HG03066 (cell line): ENCODE measurements at regions not wholly inside any gene's neighbourhood (a gene's known extent, or its start where the extent isn't known, plus 50 kb on each side); places are given as distances from the start of the nearest gene placed in this dataset.
"Not testable (repeated sequence)": the region's sequence is repeated elsewhere in the genome, so short reads cannot be mapped to it uniquely, and the experiment has no call there.

ENCODE experiments used
- ATAC-seq: cut with Tn5 transposase; IDR thresholded peaks from one replicate; pipeline ENCODE4 v1.9.1; 2021; ENCODE audit warnings: low read depth; ENCODE audit not compliant: unreplicated experiment

GRCh38 chr9:115393976-115394775, 276.2 kb upstream of the TNC start:
- ATAC-seq, result no peak

- ATAC-seq, result no peak
Measured at GRCh38 chr9:115395511-115396021, 277.6 kb upstream of the TNC start.

- ATAC-seq, result no peak
Measured at GRCh38 chr9:115396071-115396529, 278.1 kb upstream of the TNC start.

GRCh38 chr9:115397591-115398312, 279.8 kb upstream of the TNC start:
- ATAC-seq, result no peak

GRCh38 chr9:115398313-115398650, 280.3 kb upstream of the TNC start:
- ATAC-seq, result no peak

- ATAC-seq, result no peak
Measured at GRCh38 chr9:115398996-115399395, 281.0 kb upstream of the TNC start.

GRCh38 chr9:115400796-115401195, 282.8 kb upstream of the TNC start:
- no peak for ATAC-seq

GRCh38 chr9:115401756-115402327, 283.9 kb upstream of the TNC start:
- no peak for ATAC-seq

- ATAC-seq, result no peak
Measured at GRCh38 chr9:115403753-115404152, 285.8 kb upstream of the TNC start.

GRCh38 chr9:115404311-115404710, 286.4 kb upstream of the TNC start:
- ATAC-seq, result no peak

GRCh38 chr9:115411516-115411915, 293.6 kb upstream of the TNC start:
- no peak for ATAC-seq

GRCh38 chr9:115411993-115412452, 294.1 kb upstream of the TNC start:
- no peak for ATAC-seq

- no peak for ATAC-seq
Measured at GRCh38 chr9:115412656-115413055, 294.7 kb upstream of the TNC start.

- ATAC-seq, result no peak
Measured at GRCh38 chr9:115413304-115413703, 295.3 kb upstream of the TNC start.

GRCh38 chr9:115413766-115414382, 295.9 kb upstream of the TNC start:
- ATAC-seq, result no peak

- no peak for ATAC-seq
Measured at GRCh38 chr9:115414561-115414960, 296.6 kb upstream of the TNC start.

- ATAC-seq, result no peak
Measured at GRCh38 chr9:115415450-115415849, 297.5 kb upstream of the TNC start.

- ATAC-seq, result peak; percentile 60
Measured at GRCh38 chr9:115416299-115416698, 298.3 kb upstream of the TNC start.

GRCh38 chr9:115418181-115418580, 300.2 kb upstream of the TNC start:
- not testable (repeated sequence) for ATAC-seq

GRCh38 chr9:115422932-115423440, 305.0 kb upstream of the TNC start:
- ATAC-seq, result no peak

GRCh38 chr9:115423646-115424045, 305.7 kb upstream of the TNC start:
- no peak for ATAC-seq
